ENCODE measurements at regions not wholly inside any gene's neighbourhood (a gene's known extent, or its start where the extent isn't known, plus 50 kb on each side); places are given as distances from the start of the nearest gene placed in this dataset.

GRCh38 chr16:58815181-58815888, 81.2 kb upstream of the GOT2 start:
- H3K36me3 ChIP-seq (ENCODE audit: control insufficient read depth, insufficient read depth, low read length) = no peaks in the 10 kb centered on the region
- ChIA-PET POLR2A (no interaction called here), CTCF (interaction anchor here (0.9 to 1.3 kb wide), 5 partner anchors 9 to 28 kb away, joined by 3 to 4 read pairs (median 4); no protein-coding TSS in a partner anchor)
- H3K27me3 ChIP-seq (ENCODE audit: control insufficient read depth, insufficient read depth, low read length) = no peaks in the 10 kb centered on the region
- no peak overlapping the region for H3K4me3 ChIP-seq (ENCODE audit: low read depth, low read length)
- no peak for DNase-seq (ENCODE audit: low read depth)
- TF ChIP-seq CTCF (IDR thresholded peaks at IDR 0.05; ENCODE audit: insufficient read depth, low read depth, low read length) = no peak

- POLR2A ChIA-PET = no interaction called here
- TF ChIP-seq CTCF (IDR thresholded peaks at IDR 0.05; ENCODE audit: insufficient read depth, low read depth, low read length) = peak; percentile 91
- CTCF ChIA-PET = interaction anchor here (0.6 to 1.3 kb wide), 13 partner anchors 8 to 1845 kb away, joined by 3 to 4 read pairs (median 3); no protein-coding TSS in a partner anchor
- peak overlapping the region; percentile 20 for H3K4me3 ChIP-seq (ENCODE audit: low read depth, low read length)
- H3K36me3 ChIP-seq (ENCODE audit: control insufficient read depth, insufficient read depth, low read length) = no peaks in the 10 kb centered on the region
- no peaks in the 10 kb centered on the region for H3K27me3 ChIP-seq (ENCODE audit: control insufficient read depth, insufficient read depth, low read length)
- peak; percentile 4 for DNase-seq (ENCODE audit: low read depth)
Observed at GRCh38 chr16:58814348-58814801, 80.3 kb upstream of the GOT2 start.

- CTCF ChIA-PET = no interaction called here
- Histone ChIP-seq H3K27me3 (ENCODE audit: control insufficient read depth, insufficient read depth, low read length) (no peaks in the 10 kb centered on the region), H3K4me3 (ENCODE audit: low read depth, low read length) (no peak overlapping the region), H3K36me3 (ENCODE audit: control insufficient read depth, insufficient read depth, low read length) (no peaks in the 10 kb centered on the region)
- POLR2A ChIA-PET = no interaction called here
- no peak for TF ChIP-seq CTCF (IDR thresholded peaks at IDR 0.05; ENCODE audit: insufficient read depth, low read depth, low read length)
- no peak for DNase-seq (ENCODE audit: low read depth)
Observed at GRCh38 chr16:58809213-58809612, 75.1 kb upstream of the GOT2 start.

- CTCF ChIA-PET = interaction anchor here (0.9 kb wide), 1 partner anchor 10 kb away, joined by 3 read pairs; no protein-coding TSS in a partner anchor
- no peak overlapping the region for H3K4me3 ChIP-seq (ENCODE audit: low read depth, low read length)
- H3K27me3 ChIP-seq (ENCODE audit: control insufficient read depth, insufficient read depth, low read length) = no peaks in the 10 kb centered on the region
- DNase-seq (ENCODE audit: low read depth) = no peak
- POLR2A ChIA-PET = no interaction called here
- TF ChIP-seq CTCF (IDR thresholded peaks at IDR 0.05; ENCODE audit: insufficient read depth, low read depth, low read length) = no peak
- no peaks in the 10 kb centered on the region for H3K36me3 ChIP-seq (ENCODE audit: control insufficient read depth, insufficient read depth, low read length)
Observed at GRCh38 chr16:58807276-58807675, 73.2 kb upstream of the GOT2 start.

- no peak for TF ChIP-seq CTCF (IDR thresholded peaks at IDR 0.05; ENCODE audit: insufficient read depth, low read depth, low read length)
- Histone ChIP-seq H3K4me3 (ENCODE audit: low read depth, low read length) (no peak overlapping the region), H3K36me3 (ENCODE audit: control insufficient read depth, insufficient read depth, low read length) (no peaks in the 10 kb centered on the region), H3K27me3 (ENCODE audit: control insufficient read depth, insufficient read depth, low read length) (no peaks in the 10 kb centered on the region)
- ChIA-PET POLR2A (no interaction called here), CTCF (no interaction called here)
- DNase-seq (ENCODE audit: low read depth) = no peak
Observed at GRCh38 chr16:58801838-58802237, 67.7 kb upstream of the GOT2 start.

Data from BJ (cell line).